Stimulated activated CD8-positive, alpha-beta memory T cell treated with anti-CD3 and anti-CD28 coated beads, Interleukin-12 subunit alpha, Interleukin-12 subunit beta, amount 100 ng/mL, for 24 hours (primary cell): ENCODE measurements at regions not wholly inside any gene's neighbourhood (a gene's known extent, or its start where the extent isn't known, plus 50 kb on each side); places are given as distances from the start of the nearest gene placed in this dataset.

ENCODE experiments used
- DNase-seq: peaks from one replicate; pipeline ENCODE4 v3.0.0-alpha.2; 2020; ENCODE audit errors: extremely low read depth

- DNase-seq = no peak
Observed at GRCh38 chr2:204049635-204050034, 113.1 kb downstream of the ICOS start.

GRCh38 chr2:204050681-204051080 is 114.1 kb downstream of the ICOS start:
- DNase-seq = no peak

- no peak for DNase-seq
Observed at GRCh38 chr2:204051476-204051875, 114.9 kb downstream of the ICOS start.

- no peak for DNase-seq
Observed at GRCh38 chr2:204051984-204052556, 115.5 kb downstream of the ICOS start.

GRCh38 chr2:204059016-204059415 is 122.5 kb downstream of the ICOS start:
- DNase-seq = no peak

- no peak for DNase-seq
Observed at GRCh38 chr2:204060841-204061240, 124.3 kb downstream of the ICOS start.

- no peak for DNase-seq
Observed at GRCh38 chr2:204061241-204061640, 124.7 kb downstream of the ICOS start.

GRCh38 chr2:204064119-204064518 is 127.6 kb downstream of the ICOS start:
- DNase-seq = no peak

- no peak for DNase-seq
Observed at GRCh38 chr2:204065566-204065965, 129.0 kb downstream of the ICOS start.

- no peak for DNase-seq
Observed at GRCh38 chr2:204066051-204066450, 129.5 kb downstream of the ICOS start.

GRCh38 chr2:204069804-204070203 is 133.2 kb downstream of the ICOS start:
- DNase-seq = no peak

- peak; percentile 40 for DNase-seq
Observed at GRCh38 chr2:204072443-204073324, 136.1 kb downstream of the ICOS start.

GRCh38 chr2:204074456-204074855 is 137.9 kb downstream of the ICOS start:
- DNase-seq = no peak

GRCh38 chr2:204078003-204078698 is 141.6 kb downstream of the ICOS start:
- no peak for DNase-seq

- no peak for DNase-seq
Observed at GRCh38 chr2:204081487-204082425, 145.2 kb downstream of the ICOS start.

GRCh38 chr2:204086167-204086566 is 149.6 kb downstream of the ICOS start:
- no peak for DNase-seq

- no peak for DNase-seq
Observed at GRCh38 chr2:204089105-204089504, 152.5 kb downstream of the ICOS start.

- DNase-seq = no peak
Observed at GRCh38 chr2:204089574-204089973, 153.0 kb downstream of the ICOS start.

GRCh38 chr2:204090021-204090420 is 153.5 kb downstream of the ICOS start:
- no peak for DNase-seq

GRCh38 chr2:204104811-204105210 is 168.2 kb downstream of the ICOS start:
- DNase-seq = no peak

- no peak for DNase-seq
Observed at GRCh38 chr2:204108330-204108751, 171.8 kb downstream of the ICOS start.
